ENCODE measurements at regions not wholly inside any gene's neighbourhood (a gene's known extent, or its start where the extent isn't known, plus 50 kb on each side); places are given as distances from the start of the nearest gene placed in this dataset.
"Not testable (repeated sequence)": the region's sequence is repeated elsewhere in the genome, so short reads cannot be mapped to it uniquely, and the experiment has no call there.

GRCh38 chr2:67776276-67776675 lies 286.5 kb downstream of the C1D start:
- Histone ChIP-seq H3K27me3 (no peaks in the 10 kb centered on the region), H3K27ac (no peak overlapping the region), H3K4me1 (no peaks in the 10 kb centered on the region), H3K9me3 (no peaks in the 10 kb centered on the region), H3K36me3 (no peaks in the 10 kb centered on the region), H3K4me3 (no peak overlapping the region)
- TF ChIP-seq EP300 (IDR thresholded peaks at IDR 0.05): no peak
- TF ChIP-seq POLR2A (IDR thresholded peaks at IDR 0.05): no peak
- TF ChIP-seq CTCF (IDR thresholded peaks at IDR 0.05): no peak
- 43 to 54% methylated on average over 2 of the region's 2 CpGs for WGBS, 2 donors
- DNase-seq (ENCODE audit: low spot score in 2 of 2): no peak

- no peak for DNase-seq (ENCODE audit: low spot score in 2 of 2)
- H3K27me3 ChIP-seq: no peaks in the 10 kb centered on the region
- no peaks in the 10 kb centered on the region for H3K4me1 ChIP-seq
- TF ChIP-seq POLR2A (IDR thresholded peaks at IDR 0.05) (no peak), CTCF (IDR thresholded peaks at IDR 0.05) (no peak), EP300 (IDR thresholded peaks at IDR 0.05) (no peak)
- no peaks in the 10 kb centered on the region for H3K36me3 ChIP-seq
- no peak overlapping the region for H3K27ac ChIP-seq
- WGBS, 2 donors: 52 to 87% methylated on average over 1 of the region's 1 CpG
- H3K4me3 ChIP-seq: no peak overlapping the region
- H3K9me3 ChIP-seq: no peaks in the 10 kb centered on the region
These were observed 285.8 kb downstream of the C1D start for GRCh38 chr2:67777010-67777409.

- Histone ChIP-seq H3K9me3 (no peaks in the 10 kb centered on the region), H3K36me3 (no peaks in the 10 kb centered on the region), H3K27me3 (no peaks in the 10 kb centered on the region), H3K4me3 (no peak overlapping the region), H3K4me1 (peaks cover 0 to 7% (median 0%) of the 10 kb centered on the region in 4 donors), H3K27ac (no peak overlapping the region)
- no peak for DNase-seq (ENCODE audit: low spot score in 2 of 2)
- WGBS, 2 donors: 93 to 100% methylated on average over 1 of the region's 1 CpG
- TF ChIP-seq CTCF (IDR thresholded peaks at IDR 0.05): no peak
- TF ChIP-seq POLR2A (IDR thresholded peaks at IDR 0.05): no peak
- no peak for TF ChIP-seq EP300 (IDR thresholded peaks at IDR 0.05)
These were observed 284.9 kb downstream of the C1D start for GRCh38 chr2:67777836-67778429.

- H3K9me3 ChIP-seq; DNase-seq (ENCODE audit: low spot score in 2 of 2); H3K36me3 ChIP-seq; H3K4me1 ChIP-seq; H3K4me3 ChIP-seq; H3K27me3 ChIP-seq; H3K27ac ChIP-seq: not testable (repeated sequence)
- 64 to 80% methylated on average over 5 of the region's 5 CpGs for WGBS, 2 donors
These were observed 282.0 kb downstream of the C1D start for GRCh38 chr2:67780841-67781240.

- H3K27ac ChIP-seq: no peak overlapping the region
- 34 to 40% methylated on average over 4 of the region's 4 CpGs for WGBS, 2 donors
- no peak overlapping the region for H3K4me3 ChIP-seq
- no peaks in the 10 kb centered on the region for H3K9me3 ChIP-seq
- DNase-seq (ENCODE audit: low spot score in 2 of 2): no peak
- no peaks in the 10 kb centered on the region for H3K36me3 ChIP-seq
- peaks cover 0 to 7% (median 0%) of the 10 kb centered on the region in 4 donors for H3K4me1 ChIP-seq
- H3K27me3 ChIP-seq: no peaks in the 10 kb centered on the region
- TF ChIP-seq EP300 (IDR thresholded peaks at IDR 0.05): no peak
- TF ChIP-seq CTCF (IDR thresholded peaks at IDR 0.05): no peak
- no peak for TF ChIP-seq POLR2A (IDR thresholded peaks at IDR 0.05)
These were observed 280.4 kb downstream of the C1D start for GRCh38 chr2:67782443-67782842.

- no peak for DNase-seq (ENCODE audit: low spot score in 2 of 2)
- Histone ChIP-seq H3K36me3 (no peaks in the 10 kb centered on the region), H3K4me3 (no peak overlapping the region), H3K27me3 (no peaks in the 10 kb centered on the region), H3K9me3 (no peaks in the 10 kb centered on the region), H3K27ac (no peak overlapping the region), H3K4me1 (peaks cover 0 to 7% (median 0%) of the 10 kb centered on the region in 4 donors)
- 85% methylated on average over 1 of the region's 1 CpG for WGBS, 2 donors
- TF ChIP-seq POLR2A (IDR thresholded peaks at IDR 0.05) (no peak), CTCF (IDR thresholded peaks at IDR 0.05) (no peak), EP300 (IDR thresholded peaks at IDR 0.05) (no peak)
These were observed 279.8 kb downstream of the C1D start for GRCh38 chr2:67783026-67783425.

Data from tibial nerve (tissue), 4 donors.